ENCODE measurements at regions not wholly inside any gene's neighbourhood (a gene's known extent, or its start where the extent isn't known, plus 50 kb on each side); places are given as distances from the start of the nearest gene placed in this dataset.

DNA sequence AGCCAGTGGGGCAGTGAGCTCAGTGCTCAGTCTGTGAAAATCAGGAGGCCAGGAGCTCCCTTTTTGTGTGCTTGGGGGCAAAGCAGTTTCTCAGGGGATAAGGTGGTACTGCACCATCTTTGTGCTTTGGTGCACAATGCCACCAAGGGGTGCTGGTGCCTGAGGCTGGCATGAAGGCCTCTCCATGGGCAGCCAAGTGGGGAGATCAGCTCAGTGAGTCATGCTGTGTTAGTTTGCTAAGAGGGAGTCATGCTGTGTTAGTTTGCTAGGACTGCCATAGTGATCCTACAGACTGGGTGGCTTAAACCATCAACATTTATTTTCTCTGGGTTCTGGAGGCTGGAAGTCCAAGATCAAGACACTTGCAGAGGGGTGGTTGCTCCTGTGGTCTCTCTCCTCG is 428.1 kb downstream of the PRDM2 start:
- no peaks in the 10 kb centered on the region for H3K9me3 Mint-ChIP-seq (ENCODE audit: low read depth)
- H3K4me3 Mint-ChIP-seq: no peak overlapping the region
- H3K4me1 Mint-ChIP-seq (ENCODE audit: low read depth): no peaks in the 10 kb centered on the region
- H3K27me3 Mint-ChIP-seq: peaks cover 2% of the 10 kb centered on the region
- H3K36me3 Mint-ChIP-seq: no peaks in the 10 kb centered on the region
- no peak overlapping the region for H3K27ac Mint-ChIP-seq

GRCh38 chr1:14129009-14129408 is 429.0 kb downstream of the PRDM2 start:
- Mint-ChIP-seq H3K27me3 (peaks cover 2% of the 10 kb centered on the region), H3K4me3 (no peak overlapping the region), H3K36me3 (no peaks in the 10 kb centered on the region), H3K4me1 (ENCODE audit: low read depth) (no peaks in the 10 kb centered on the region), H3K9me3 (ENCODE audit: low read depth) (no peaks in the 10 kb centered on the region), H3K27ac (no peak overlapping the region)

- no peak overlapping the region for H3K27ac Mint-ChIP-seq
- H3K9me3 Mint-ChIP-seq (ENCODE audit: low read depth): no peaks in the 10 kb centered on the region
- H3K4me1 Mint-ChIP-seq (ENCODE audit: low read depth): no peaks in the 10 kb centered on the region
- peaks cover 4% of the 10 kb centered on the region for H3K27me3 Mint-ChIP-seq
- no peaks in the 10 kb centered on the region for H3K36me3 Mint-ChIP-seq
- no peak overlapping the region for H3K4me3 Mint-ChIP-seq
Observed at GRCh38 chr1:14135070-14135469, 435.1 kb downstream of the PRDM2 start.

DNA sequence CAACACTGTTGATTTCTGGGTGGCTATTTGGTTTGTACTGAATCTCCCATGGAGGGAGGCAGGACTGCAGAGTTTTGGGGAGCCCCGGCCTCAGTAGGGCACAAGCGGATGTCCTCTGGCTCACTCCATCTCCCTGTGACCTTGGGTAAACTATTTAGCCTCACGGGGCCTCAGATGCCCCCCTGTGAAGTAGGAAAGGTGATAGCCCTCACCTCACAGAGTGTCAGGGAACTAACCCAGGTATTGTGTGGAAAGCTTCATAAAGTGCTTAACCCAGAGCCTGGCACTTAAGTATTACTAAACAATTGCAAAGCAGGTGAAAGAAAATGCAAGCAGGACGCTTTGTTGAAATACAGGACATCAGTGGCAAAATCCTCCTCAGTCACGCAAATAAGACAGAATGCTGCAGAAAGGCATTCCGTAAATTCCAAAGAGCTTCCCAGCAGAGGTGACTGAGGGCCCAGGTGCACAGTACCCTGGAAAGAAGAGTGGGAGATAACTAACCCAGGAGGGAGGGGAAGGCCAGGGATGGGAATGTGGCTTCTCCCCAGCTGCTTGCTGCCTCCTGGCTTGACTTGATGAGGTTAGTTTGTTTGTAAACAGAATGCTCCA is 436.3 kb downstream of the PRDM2 start:
- no peak overlapping the region for H3K4me3 Mint-ChIP-seq
- H3K4me1 Mint-ChIP-seq (ENCODE audit: low read depth): no peaks in the 10 kb centered on the region
- H3K27ac Mint-ChIP-seq: no peak overlapping the region
- no peaks in the 10 kb centered on the region for H3K9me3 Mint-ChIP-seq (ENCODE audit: low read depth)
- H3K27me3 Mint-ChIP-seq: peaks cover 4% of the 10 kb centered on the region
- no peaks in the 10 kb centered on the region for H3K36me3 Mint-ChIP-seq

DNA sequence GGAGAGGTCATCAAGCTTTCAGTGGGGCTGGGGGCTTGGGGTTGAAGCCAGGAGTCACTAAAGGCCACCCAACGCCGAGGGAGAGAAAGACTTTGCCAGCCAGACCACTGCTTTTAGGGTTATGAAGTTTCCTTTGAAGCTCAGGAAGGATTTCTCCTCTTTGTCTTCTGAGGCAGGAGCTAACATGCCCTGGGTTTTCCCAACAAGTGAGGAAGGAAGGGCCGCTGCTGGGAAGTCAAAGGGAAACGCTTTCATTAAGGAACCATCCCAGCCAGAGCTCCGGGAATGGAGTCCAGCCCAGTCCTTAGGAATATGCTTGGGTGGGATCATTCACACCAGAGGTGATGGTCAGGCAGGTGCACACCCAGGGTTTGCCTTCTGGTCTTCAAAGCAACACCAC is 436.9 kb downstream of the PRDM2 start:
- peaks cover 4% of the 10 kb centered on the region for H3K27me3 Mint-ChIP-seq
- no peak overlapping the region for H3K27ac Mint-ChIP-seq
- H3K4me3 Mint-ChIP-seq: no peak overlapping the region
- no peaks in the 10 kb centered on the region for H3K4me1 Mint-ChIP-seq (ENCODE audit: low read depth)
- no peaks in the 10 kb centered on the region for H3K36me3 Mint-ChIP-seq
- H3K9me3 Mint-ChIP-seq (ENCODE audit: low read depth): no peaks in the 10 kb centered on the region

GRCh38 chr1:14137411-14138134 is 437.6 kb downstream of the PRDM2 start:
- H3K36me3 Mint-ChIP-seq: no peaks in the 10 kb centered on the region
- H3K27me3 Mint-ChIP-seq: peaks cover 4% of the 10 kb centered on the region
- H3K27ac Mint-ChIP-seq: no peak overlapping the region
- H3K4me1 Mint-ChIP-seq (ENCODE audit: low read depth): no peaks in the 10 kb centered on the region
- no peaks in the 10 kb centered on the region for H3K9me3 Mint-ChIP-seq (ENCODE audit: low read depth)
- H3K4me3 Mint-ChIP-seq: no peak overlapping the region

- no peaks in the 10 kb centered on the region for H3K36me3 Mint-ChIP-seq
- no peak overlapping the region for H3K4me3 Mint-ChIP-seq
- H3K27me3 Mint-ChIP-seq: peaks cover 4% of the 10 kb centered on the region
- no peak overlapping the region for H3K27ac Mint-ChIP-seq
- no peaks in the 10 kb centered on the region for H3K4me1 Mint-ChIP-seq (ENCODE audit: low read depth)
- no peaks in the 10 kb centered on the region for H3K9me3 Mint-ChIP-seq (ENCODE audit: low read depth)
Observed at GRCh38 chr1:14138135-14138506, 438.1 kb downstream of the PRDM2 start.

DNA sequence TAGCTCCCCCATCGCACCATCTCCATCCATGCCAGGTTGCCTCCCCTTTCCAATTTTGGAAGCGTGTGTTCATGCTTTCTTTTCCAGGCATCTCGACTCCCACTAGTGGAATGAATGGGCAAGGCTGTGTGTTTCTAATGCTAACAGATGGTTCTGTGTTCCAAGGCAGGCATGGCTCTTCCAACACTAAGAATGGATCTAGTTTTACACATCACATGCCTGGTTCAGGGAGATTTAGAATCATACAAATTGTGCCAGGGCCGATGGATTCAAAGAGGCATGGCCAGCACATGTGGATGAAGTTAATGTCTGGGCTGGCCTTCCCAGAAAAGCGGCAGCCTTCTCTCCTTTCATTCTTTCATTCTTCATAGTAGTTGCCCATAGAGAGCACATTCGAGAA is 438.7 kb downstream of the PRDM2 start:
- H3K4me1 Mint-ChIP-seq (ENCODE audit: low read depth): no peaks in the 10 kb centered on the region
- no peak overlapping the region for H3K4me3 Mint-ChIP-seq
- peaks cover 4% of the 10 kb centered on the region for H3K27me3 Mint-ChIP-seq
- H3K9me3 Mint-ChIP-seq (ENCODE audit: low read depth): no peaks in the 10 kb centered on the region
- H3K27ac Mint-ChIP-seq: no peak overlapping the region
- no peaks in the 10 kb centered on the region for H3K36me3 Mint-ChIP-seq

DNA sequence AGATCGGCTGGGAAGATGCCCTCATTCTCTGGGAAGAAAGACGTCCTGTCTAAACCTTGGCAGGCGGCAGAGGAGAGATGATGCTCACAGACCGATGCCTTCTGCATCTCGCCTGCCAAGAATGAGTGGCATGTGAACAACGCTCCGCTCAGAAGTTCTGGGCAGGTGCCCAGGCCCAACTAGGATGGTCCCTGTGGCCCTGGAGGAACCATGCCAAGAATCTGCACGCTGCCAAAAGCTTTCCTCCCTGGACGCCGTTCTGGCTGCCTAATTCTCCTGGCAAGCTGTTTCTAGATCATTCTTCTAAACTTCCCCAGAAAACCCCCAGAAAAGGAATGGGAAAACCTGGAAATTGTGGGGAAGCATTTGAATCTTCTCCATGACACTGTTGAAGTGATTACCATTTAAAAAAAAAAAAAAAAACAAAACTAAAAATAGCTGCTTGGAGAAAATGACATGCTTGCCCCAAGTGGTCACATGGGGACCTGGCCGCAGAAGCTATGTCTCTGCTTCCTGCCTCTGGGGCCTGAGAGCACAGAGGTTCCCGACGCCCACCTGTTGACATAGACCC is 440.9 kb downstream of the PRDM2 start:
- H3K4me3 Mint-ChIP-seq: no peak overlapping the region

GRCh38 chr1:14141656-14142055 is 441.7 kb downstream of the PRDM2 start:
- H3K27ac Mint-ChIP-seq: no peak overlapping the region
- peaks cover 6% of the 10 kb centered on the region for H3K27me3 Mint-ChIP-seq
- no peaks in the 10 kb centered on the region for H3K9me3 Mint-ChIP-seq (ENCODE audit: low read depth)
- no peak overlapping the region for H3K4me3 Mint-ChIP-seq
- no peaks in the 10 kb centered on the region for H3K36me3 Mint-ChIP-seq
- no peaks in the 10 kb centered on the region for H3K4me1 Mint-ChIP-seq (ENCODE audit: low read depth)

More for the DNA sequence above, 440.9 kb downstream of the PRDM2 start:
- no peak overlapping the region for H3K27ac Mint-ChIP-seq
- H3K27me3 Mint-ChIP-seq: peaks cover 6% of the 10 kb centered on the region
- no peaks in the 10 kb centered on the region for H3K4me1 Mint-ChIP-seq (ENCODE audit: low read depth)
- H3K36me3 Mint-ChIP-seq: no peaks in the 10 kb centered on the region
- no peaks in the 10 kb centered on the region for H3K9me3 Mint-ChIP-seq (ENCODE audit: low read depth)

DNA sequence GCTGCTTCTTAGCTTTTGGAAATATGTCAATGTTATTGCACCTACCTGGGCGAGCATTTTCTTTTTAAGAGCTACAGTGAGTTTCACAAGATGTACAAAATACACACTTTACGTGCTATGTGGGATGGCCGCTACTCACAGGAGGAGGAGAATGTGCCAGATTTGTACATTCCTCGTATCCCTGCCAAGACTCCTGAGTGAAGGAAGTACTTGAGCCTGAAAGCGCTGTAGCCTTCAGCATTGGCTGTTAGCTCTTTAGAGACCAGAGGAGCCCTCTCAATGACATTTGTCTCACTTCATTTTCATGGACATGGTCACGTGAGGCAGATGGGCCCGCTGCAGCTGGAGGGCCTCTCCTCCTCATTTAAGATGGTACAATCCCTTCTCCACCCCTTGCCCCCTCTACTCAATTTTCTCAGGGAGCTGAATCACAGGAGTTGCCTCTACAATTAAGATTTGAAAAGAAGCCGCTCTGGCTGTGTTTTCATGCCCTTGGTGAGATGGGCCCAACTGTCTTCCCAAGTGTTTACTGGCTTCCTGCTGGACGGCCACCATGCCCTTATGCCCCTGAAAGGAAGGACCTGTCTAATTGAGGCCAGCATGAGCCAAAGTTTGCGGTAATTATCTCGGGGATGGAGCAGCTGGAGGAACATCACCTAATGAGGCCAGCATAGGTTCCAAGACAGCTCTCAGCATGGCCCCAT is 442.6 kb downstream of the PRDM2 start:
- no peaks in the 10 kb centered on the region for H3K36me3 Mint-ChIP-seq
- no peaks in the 10 kb centered on the region for H3K4me1 Mint-ChIP-seq (ENCODE audit: low read depth)
- H3K27me3 Mint-ChIP-seq: peaks cover 6% of the 10 kb centered on the region
- no peak overlapping the region for H3K4me3 Mint-ChIP-seq
- H3K9me3 Mint-ChIP-seq (ENCODE audit: low read depth): no peaks in the 10 kb centered on the region
- H3K27ac Mint-ChIP-seq: no peak overlapping the region

GRCh38 chr1:14143777-14144176 is 443.8 kb downstream of the PRDM2 start:
- H3K36me3 Mint-ChIP-seq: no peaks in the 10 kb centered on the region
- H3K4me3 Mint-ChIP-seq: no peak overlapping the region
- H3K9me3 Mint-ChIP-seq (ENCODE audit: low read depth): no peaks in the 10 kb centered on the region
- H3K27me3 Mint-ChIP-seq: peaks cover 6% of the 10 kb centered on the region
- no peaks in the 10 kb centered on the region for H3K4me1 Mint-ChIP-seq (ENCODE audit: low read depth)
- no peak overlapping the region for H3K27ac Mint-ChIP-seq

GRCh38 chr1:14148526-14148925 is 448.5 kb downstream of the PRDM2 start:
- Mint-ChIP-seq H3K9me3 (ENCODE audit: low read depth) (no peaks in the 10 kb centered on the region), H3K36me3 (no peaks in the 10 kb centered on the region), H3K4me3 (no peak overlapping the region), H3K27me3 (peaks cover 3% of the 10 kb centered on the region), H3K4me1 (ENCODE audit: low read depth) (no peaks in the 10 kb centered on the region), H3K27ac (no peak overlapping the region)

GRCh38 chr1:14149431-14149830 is 449.1 kb upstream of the KAZN start:
- Mint-ChIP-seq H3K27ac (no peak overlapping the region), H3K36me3 (no peaks in the 10 kb centered on the region), H3K4me1 (ENCODE audit: low read depth) (no peaks in the 10 kb centered on the region), H3K4me3 (no peak overlapping the region), H3K27me3 (no peaks in the 10 kb centered on the region), H3K9me3 (ENCODE audit: low read depth) (no peaks in the 10 kb centered on the region)

GRCh38 chr1:14156543-14156942 is 441.9 kb upstream of the KAZN start:
- H3K36me3 Mint-ChIP-seq: no peaks in the 10 kb centered on the region
- H3K9me3 Mint-ChIP-seq (ENCODE audit: low read depth): peaks cover 15% of the 10 kb centered on the region
- H3K4me3 Mint-ChIP-seq: no peak overlapping the region
- no peaks in the 10 kb centered on the region for H3K27me3 Mint-ChIP-seq
- no peak overlapping the region for H3K27ac Mint-ChIP-seq
- H3K4me1 Mint-ChIP-seq (ENCODE audit: low read depth): no peaks in the 10 kb centered on the region
